Peyer's patch (tissue), 4 donors: ENCODE measurements at regions not wholly inside any gene's neighbourhood (a gene's known extent, or its start where the extent isn't known, plus 50 kb on each side); places are given as distances from the start of the nearest gene placed in this dataset.

ENCODE experiments used
- DNase-seq, 3 donors: peaks; one replicate each; pipeline ENCODE4 v3.0.0-alpha.2; 2017 to 2019
- H3K27ac ChIP-seq, 4 donors: fragments of 200-600 bp; sonication (generic); one replicate each; pipeline ENCODE4 v1.5.1; 2016 to 2019
- H3K27me3 ChIP-seq, 2 donors: fragments of 200-600 bp; sonication (generic); one replicate each; pipeline ENCODE4 v1.5.1; 2019
- H3K36me3 ChIP-seq, 3 donors: fragments of 200-600 bp; sonication (generic); one replicate each; pipeline ENCODE4 v1.5.1; 2016 to 2019
- H3K4me1 ChIP-seq, 4 donors: fragments of 200-600 bp; sonication (generic); one replicate each; pipeline ENCODE4 v1.5.1; 2016 to 2019
- H3K4me3 ChIP-seq, 4 donors: fragments of 200-600 bp; sonication (generic); 1 replicate in 3 of 4; 2 replicates in 1 of 4; pipeline ENCODE4 v1.5.1; 2016 to 2019; ENCODE audit warnings: mild to moderate bottlenecking in 1 of 4
- H3K9me3 ChIP-seq, 4 donors: fragments of 200-600 bp; sonication (generic); one replicate each; pipeline ENCODE4 v1.5.1; 2016 to 2019; ENCODE audit warnings: mild to moderate bottlenecking in 1 of 4
- POLR2A ChIP-seq, 2 donors: fragments of 450-650 bp; IDR thresholded peaks; one replicate each; pipeline ENCODE4 v1.5.1; 2017; ENCODE audit warnings: antibody characterized with exemption in 2 of 2, mild to moderate bottlenecking in 2 of 2, moderate library complexity in 2 of 2
- TF ChIP-seq, protein P1 (sequence below), 6 experiments: fragments of 450-650 bp in 4 of 6; fragments of 200-600 bp in 2 of 6; sonication (generic) in 1 of 6; IDR thresholded peaks; one replicate each; pipeline ENCODE4 v1.5.1; 2017 to 2019; ENCODE audit warnings: antibody characterized with exemption in 6 of 6, mild to moderate bottlenecking in 3 of 6, moderate library complexity in 1 of 6

DNA sequence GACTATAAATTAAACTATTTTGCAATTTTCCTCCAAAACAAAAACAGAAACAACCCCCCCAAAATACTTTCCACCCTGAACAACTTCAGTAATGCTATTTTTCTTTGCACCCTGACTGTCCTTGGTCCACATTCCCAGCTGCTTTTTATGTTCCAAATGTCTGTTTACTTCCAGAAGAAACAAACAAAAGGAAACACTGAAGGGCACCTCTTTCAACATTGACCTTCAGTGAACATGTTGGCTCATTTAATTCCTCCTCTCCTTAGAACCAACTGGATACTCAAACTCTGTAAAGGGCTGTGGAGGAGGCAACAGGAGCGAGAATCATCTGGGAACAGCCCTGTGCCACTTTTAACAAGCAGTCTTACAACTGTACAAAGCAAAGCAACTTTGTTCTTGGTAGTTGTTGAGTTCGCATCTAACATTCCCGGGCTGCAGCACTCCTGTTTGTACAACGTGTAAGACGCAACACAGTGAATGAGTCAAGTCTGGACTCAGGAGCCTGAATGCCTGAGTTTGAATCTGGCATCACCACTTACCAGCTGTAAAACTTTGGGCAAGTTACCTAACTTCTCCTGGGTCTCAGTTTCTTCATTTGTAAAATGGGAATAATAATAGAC is 111.4 kb upstream of the GATA6 start:
- Histone ChIP-seq H3K27me3 (no peaks in the 10 kb centered on the region), H3K4me3 (no peak overlapping the region), H3K27ac (no peak overlapping the region), H3K4me1 (peaks cover 0 to 4% (median 0%) of the 10 kb centered on the region in 4 donors), H3K36me3 (no peaks in the 10 kb centered on the region), H3K9me3 (no peaks in the 10 kb centered on the region)
- no peak for TF ChIP-seq POLR2A (IDR thresholded peaks at IDR 0.05)
- TF ChIP-seq, protein P1, sequence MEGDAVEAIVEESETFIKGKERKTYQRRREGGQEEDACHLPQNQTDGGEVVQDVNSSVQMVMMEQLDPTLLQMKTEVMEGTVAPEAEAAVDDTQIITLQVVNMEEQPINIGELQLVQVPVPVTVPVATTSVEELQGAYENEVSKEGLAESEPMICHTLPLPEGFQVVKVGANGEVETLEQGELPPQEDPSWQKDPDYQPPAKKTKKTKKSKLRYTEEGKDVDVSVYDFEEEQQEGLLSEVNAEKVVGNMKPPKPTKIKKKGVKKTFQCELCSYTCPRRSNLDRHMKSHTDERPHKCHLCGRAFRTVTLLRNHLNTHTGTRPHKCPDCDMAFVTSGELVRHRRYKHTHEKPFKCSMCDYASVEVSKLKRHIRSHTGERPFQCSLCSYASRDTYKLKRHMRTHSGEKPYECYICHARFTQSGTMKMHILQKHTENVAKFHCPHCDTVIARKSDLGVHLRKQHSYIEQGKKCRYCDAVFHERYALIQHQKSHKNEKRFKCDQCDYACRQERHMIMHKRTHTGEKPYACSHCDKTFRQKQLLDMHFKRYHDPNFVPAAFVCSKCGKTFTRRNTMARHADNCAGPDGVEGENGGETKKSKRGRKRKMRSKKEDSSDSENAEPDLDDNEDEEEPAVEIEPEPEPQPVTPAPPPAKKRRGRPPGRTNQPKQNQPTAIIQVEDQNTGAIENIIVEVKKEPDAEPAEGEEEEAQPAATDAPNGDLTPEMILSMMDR (IDR thresholded peaks at IDR 0.05), result no peak
- no peak for DNase-seq

DNA sequence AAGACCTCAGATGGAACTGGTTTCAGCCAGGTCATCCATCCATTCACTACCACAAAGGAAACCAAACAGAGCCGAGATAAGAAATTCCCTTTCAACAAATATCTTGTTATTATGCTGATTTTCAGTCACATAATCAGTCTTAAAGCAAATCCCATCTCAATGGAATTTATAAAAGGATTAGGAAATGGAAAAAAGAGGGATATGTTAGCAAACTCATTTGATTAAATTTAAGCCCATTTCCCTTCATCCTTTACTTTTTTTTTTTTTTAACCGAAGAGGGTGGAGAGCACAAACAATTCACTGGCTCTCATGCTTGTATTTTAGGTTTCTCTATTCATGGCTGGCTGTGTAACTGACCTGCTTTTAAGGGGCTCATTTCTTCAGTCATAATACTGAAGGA is 109.0 kb upstream of the GATA6 start:
- Histone ChIP-seq H3K9me3 (no peaks in the 10 kb centered on the region), H3K36me3 (no peaks in the 10 kb centered on the region), H3K27ac (no peak overlapping the region), H3K27me3 (no peaks in the 10 kb centered on the region), H3K4me3 (no peak overlapping the region), H3K4me1 (peaks cover 0 to 4% (median 0%) of the 10 kb centered on the region in 4 donors)
- DNase-seq, result no peak
- TF ChIP-seq POLR2A (IDR thresholded peaks at IDR 0.05), result no peak
- TF ChIP-seq, protein P1 (IDR thresholded peaks at IDR 0.05), result no peak

DNA sequence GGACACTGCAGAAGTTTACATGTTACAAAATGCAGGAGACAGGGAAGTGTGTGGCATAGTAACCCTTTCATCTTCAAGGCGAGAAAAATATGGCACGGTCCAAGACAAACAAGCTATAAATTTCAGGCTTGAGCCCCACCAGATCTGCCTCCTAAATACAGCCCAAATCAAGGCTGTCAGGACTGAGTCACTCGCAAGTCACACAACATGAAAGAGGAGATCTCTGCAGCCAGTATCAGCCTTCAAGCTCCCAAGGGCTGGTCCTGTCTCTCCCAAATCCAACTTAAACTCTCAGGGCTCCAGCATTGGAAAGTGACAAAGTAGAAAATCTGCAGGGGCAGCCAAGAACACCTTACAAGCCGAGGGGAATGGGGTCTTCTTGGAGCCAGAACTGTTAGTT is 106.3 kb upstream of the GATA6 start:
- H3K4me1 ChIP-seq, result no peaks in the 10 kb centered on the region
- no peak overlapping the region for H3K27ac ChIP-seq
- no peaks in the 10 kb centered on the region for H3K27me3 ChIP-seq
- H3K36me3 ChIP-seq, result no peaks in the 10 kb centered on the region
- no peak for DNase-seq
- TF ChIP-seq, protein P1 (IDR thresholded peaks at IDR 0.05), result no peak
- TF ChIP-seq POLR2A (IDR thresholded peaks at IDR 0.05), result no peak
- no peaks in the 10 kb centered on the region for H3K9me3 ChIP-seq
- no peak overlapping the region for H3K4me3 ChIP-seq

DNA sequence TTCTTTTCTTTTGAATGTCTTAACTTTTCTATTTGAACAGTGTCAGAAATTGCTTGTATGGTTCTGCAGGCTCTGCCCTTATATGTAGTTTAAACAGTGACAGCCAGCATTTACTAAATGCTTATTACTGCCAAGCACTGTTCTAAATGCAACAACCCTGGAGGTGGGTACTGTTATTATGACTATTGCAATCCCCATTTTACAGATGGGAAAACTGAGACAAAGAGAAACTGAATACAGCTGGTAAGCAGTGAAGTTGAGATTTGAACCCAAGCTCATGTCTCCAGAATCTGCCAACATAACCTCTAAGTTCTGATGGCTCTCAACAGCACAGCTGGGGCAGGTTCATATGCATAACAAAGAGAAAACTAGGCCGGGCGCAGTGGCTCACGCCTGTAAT is 105.7 kb upstream of the GATA6 start:
- H3K4me1 ChIP-seq, result no peaks in the 10 kb centered on the region
- no peaks in the 10 kb centered on the region for H3K27me3 ChIP-seq
- no peaks in the 10 kb centered on the region for H3K36me3 ChIP-seq
- TF ChIP-seq, protein P1 (IDR thresholded peaks at IDR 0.05), result no peak
- no peak for TF ChIP-seq POLR2A (IDR thresholded peaks at IDR 0.05)
- no peaks in the 10 kb centered on the region for H3K9me3 ChIP-seq
- H3K4me3 ChIP-seq, result no peak overlapping the region
- no peak overlapping the region for H3K27ac ChIP-seq
- DNase-seq, result no peak

DNA sequence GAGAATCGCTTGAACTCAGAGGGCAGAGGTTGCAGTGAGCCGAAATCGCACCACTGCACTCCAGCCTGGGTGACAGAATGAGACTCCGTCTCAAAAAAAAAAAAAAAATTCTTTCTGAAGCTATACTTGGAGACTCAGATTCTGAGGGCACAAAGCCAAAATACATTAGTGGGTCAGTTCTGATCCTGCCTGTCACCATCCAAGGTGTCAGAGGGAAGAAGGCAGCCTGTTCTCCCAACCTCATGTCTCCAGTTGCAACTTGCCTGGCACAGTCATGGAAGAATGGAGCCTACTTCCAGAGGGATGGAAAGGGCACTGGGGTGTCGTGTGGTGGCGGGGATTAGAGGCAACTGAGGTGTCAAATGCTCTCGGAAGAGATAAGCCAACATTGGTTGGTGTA is 104.8 kb upstream of the GATA6 start:
- Histone ChIP-seq H3K27ac (no peak overlapping the region), H3K36me3 (no peaks in the 10 kb centered on the region), H3K4me1 (no peaks in the 10 kb centered on the region), H3K4me3 (no peak overlapping the region), H3K27me3 (no peaks in the 10 kb centered on the region), H3K9me3 (no peaks in the 10 kb centered on the region)
- TF ChIP-seq POLR2A (IDR thresholded peaks at IDR 0.05), result no peak
- TF ChIP-seq, protein P1 (IDR thresholded peaks at IDR 0.05), result no peak
- no peak for DNase-seq

DNA sequence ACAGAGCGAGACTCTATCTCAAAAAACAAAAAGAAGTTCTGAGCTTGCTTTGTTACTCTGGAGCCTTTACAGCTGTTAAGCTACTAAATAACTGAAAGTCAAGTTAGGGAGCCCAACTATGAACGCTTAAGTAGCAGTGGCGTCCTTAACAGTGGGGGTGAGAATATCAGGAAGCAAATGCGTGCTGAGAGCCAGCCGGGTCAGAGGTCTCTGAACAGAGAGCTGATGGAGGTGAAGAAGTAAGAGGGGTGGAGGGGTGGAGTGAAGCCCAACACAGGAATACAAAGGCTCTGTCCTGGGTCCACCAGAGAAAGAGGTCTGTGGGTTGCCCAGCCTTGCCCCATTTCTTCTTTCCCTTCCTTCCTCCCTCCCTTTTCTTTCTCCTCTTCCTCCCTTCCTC is 104.1 kb upstream of the GATA6 start:
- Histone ChIP-seq H3K27me3 (no peaks in the 10 kb centered on the region), H3K27ac (no peak overlapping the region), H3K9me3 (no peaks in the 10 kb centered on the region), H3K4me3 (no peak overlapping the region), H3K4me1 (no peaks in the 10 kb centered on the region), H3K36me3 (no peaks in the 10 kb centered on the region)
- TF ChIP-seq, protein P1 (IDR thresholded peaks at IDR 0.05), result no peak
- TF ChIP-seq POLR2A (IDR thresholded peaks at IDR 0.05), result no peak
- no peak for DNase-seq
